ENCODE measurements at regions not wholly inside any gene's neighbourhood (a gene's known extent, or its start where the extent isn't known, plus 50 kb on each side); places are given as distances from the start of the nearest gene placed in this dataset.

- no peak for DNase-seq
Measured at GRCh38 chr4:175374459-175374858, 437.6 kb downstream of the GPM6A start.

GRCh38 chr4:175376287-175376977 lies 435.6 kb downstream of the GPM6A start:
- DNase-seq, result no peak

GRCh38 chr4:175377203-175377602 lies 434.9 kb downstream of the GPM6A start:
- DNase-seq, result no peak

GRCh38 chr4:175378372-175378771 lies 433.7 kb downstream of the GPM6A start:
- DNase-seq, result no peak

- DNase-seq, result no peak
Measured at GRCh38 chr4:175380841-175381240, 431.2 kb downstream of the GPM6A start.

- no peak for DNase-seq
Measured at GRCh38 chr4:175385797-175386196, 426.3 kb downstream of the GPM6A start.

GRCh38 chr4:175386776-175387507 lies 425.1 kb downstream of the GPM6A start:
- no peak for DNase-seq

GRCh38 chr4:175394208-175394607 lies 417.9 kb downstream of the GPM6A start:
- DNase-seq, result no peak

- DNase-seq, result no peak
Measured at GRCh38 chr4:175405961-175406360, 406.1 kb downstream of the GPM6A start.

GRCh38 chr4:175407926-175408325 lies 404.1 kb downstream of the GPM6A start:
- peak in 1 of 3 donors; percentile 14 for DNase-seq

GRCh38 chr4:175411251-175411650 lies 400.8 kb downstream of the GPM6A start:
- no peak for DNase-seq

- DNase-seq, result peak in 1 of 3 donors; percentile 29
Measured at GRCh38 chr4:175412161-175412560, 399.9 kb downstream of the GPM6A start.

- peak in 1 of 3 donors; percentile 83 for DNase-seq
Measured at GRCh38 chr4:175412746-175413145, 399.3 kb downstream of the GPM6A start.

- DNase-seq, result peak in 1 of 3 donors; percentile 43
Measured at GRCh38 chr4:175413561-175413960, 398.5 kb downstream of the GPM6A start.

- no peak for DNase-seq
Measured at GRCh38 chr4:175414602-175415001, 397.5 kb downstream of the GPM6A start.

GRCh38 chr4:175418516-175418915 lies 393.5 kb downstream of the GPM6A start:
- DNase-seq, result no peak

- DNase-seq, result peak in 2 of 3 donors; percentile 17 to 93
Measured at GRCh38 chr4:175419236-175419718, 392.8 kb downstream of the GPM6A start.

- no peak for DNase-seq
Measured at GRCh38 chr4:175421506-175421905, 390.6 kb downstream of the GPM6A start.

- peak in 1 of 3 donors; percentile 52 for DNase-seq
Measured at GRCh38 chr4:175422331-175422730, 389.7 kb downstream of the GPM6A start.

- DNase-seq, result no peak
Measured at GRCh38 chr4:175424111-175424510, 388.0 kb downstream of the GPM6A start.

GRCh38 chr4:175427751-175428150 lies 384.3 kb downstream of the GPM6A start:
- DNase-seq, result no peak

- no peak for DNase-seq
Measured at GRCh38 chr4:175431694-175432093, 380.4 kb downstream of the GPM6A start.

GRCh38 chr4:175435381-175435783 lies 376.7 kb downstream of the GPM6A start:
- DNase-seq, result peak in 1 of 3 donors; percentile 13
